NCI-H1105 treated with DMSO at 0.1 percent for 48 hours (cell line): ENCODE measurements at regions not wholly inside any gene's neighbourhood (a gene's known extent, or its start where the extent isn't known, plus 50 kb on each side); places are given as distances from the start of the nearest gene placed in this dataset.
A peak's percentile ranks its signal among the peaks of the same experiment; 100 is the strongest.
"Not testable (repeated sequence)": the region's sequence is repeated elsewhere in the genome, so short reads cannot be mapped to it uniquely, and the experiment has no call there.

Experiments used
- DNase-seq: peaks from one replicate; lab custom pipeline; 2025; lab: John Stamatoyannopoulos, UW

GRCh38 chr4:103853627-103854026, 133.8 kb upstream of the TACR3 start:
- DNase-seq: no peak

- DNase-seq: no peak
Measured at GRCh38 chr4:103853146-103853545, 133.4 kb upstream of the TACR3 start.

- DNase-seq: no peak
Measured at GRCh38 chr4:103845075-103845474, 125.3 kb upstream of the TACR3 start.

- no peak for DNase-seq
Measured at GRCh38 chr4:103842637-103843239, 123.0 kb upstream of the TACR3 start.

- no peak for DNase-seq
Measured at GRCh38 chr4:103842076-103842475, 122.3 kb upstream of the TACR3 start.

GRCh38 chr4:103810308-103810707, 90.5 kb upstream of the TACR3 start:
- not testable (repeated sequence) for DNase-seq

GRCh38 chr4:103802766-103803165, 83.0 kb upstream of the TACR3 start:
- no peak for DNase-seq

GRCh38 chr4:103787057-103787456, 67.3 kb upstream of the TACR3 start:
- no peak for DNase-seq

GRCh38 chr4:103786593-103786992, 66.8 kb upstream of the TACR3 start:
- DNase-seq: no peak

GRCh38 chr4:103786014-103786413, 66.2 kb upstream of the TACR3 start:
- peak; percentile 7 for DNase-seq

GRCh38 chr4:103778221-103778620, 58.4 kb upstream of the TACR3 start:
- no peak for DNase-seq

- no peak for DNase-seq
Measured at GRCh38 chr4:103774326-103774825, 54.6 kb upstream of the TACR3 start.

GRCh38 chr4:103773691-103774231, 54.0 kb upstream of the TACR3 start:
- DNase-seq: no peak
